Thyroid gland (tissue), 4 donors: ENCODE measurements at regions not wholly inside any gene's neighbourhood (a gene's known extent, or its start where the extent isn't known, plus 50 kb on each side); places are given as distances from the start of the nearest gene placed in this dataset.

ENCODE experiments used
- CTCF ChIP-seq, 6 experiments: fragments of 200-600 bp in 3 of 6; fragments of 450-650 bp in 3 of 6; sonication (generic) in 3 of 6; IDR thresholded peaks; one replicate each; pipeline ENCODE4 v1.5.1; 2016 to 2019; ENCODE audit warnings: antibody characterized with exemption in 6 of 6, mild to moderate bottlenecking in 2 of 6, inconsistent platforms in 1 of 6, moderate library complexity in 1 of 6
- POLR2A ChIP-seq, 2 donors: fragments of 450-650 bp; IDR thresholded peaks; one replicate each; pipeline ENCODE4 v1.6.1; 2017; ENCODE audit warnings: antibody characterized with exemption in 2 of 2, mild to moderate bottlenecking in 2 of 2, moderate library complexity in 1 of 2

- TF ChIP-seq CTCF (IDR thresholded peaks at IDR 0.05) = no peak
- no peak for TF ChIP-seq POLR2A (IDR thresholded peaks at IDR 0.05)
Measured at GRCh38 chr18:41731884-41732283, 223.2 kb upstream of the PIK3C3 start.
